IMR-90 (cell line): ENCODE measurements at regions not wholly inside any gene's neighbourhood (a gene's known extent, or its start where the extent isn't known, plus 50 kb on each side); places are given as distances from the start of the nearest gene placed in this dataset.

Experiments
- ATAC-seq: fragments of 200-7000 bp; cut with Tn5 transposase; 2 replicates; pipeline ENCODE4 v1.9.1; 2020; ENCODE audit warnings: low read depth, mild to moderate bottlenecking, moderate library complexity
- BruUV-seq: library from RNA; stranded (reverse); fragments of 400-500 nt; replicated peaks from 2 replicates; lab custom pipeline; 2021; lab: Mats Ljungman, UMichigan
- CTCF ChIA-PET: fragments of 300-600 bp; formaldehyde crosslinking; extraction: SDS; loops from one replicate; lab custom pipeline; 2021; ENCODE audit warnings: antibody characterized with exemption; lab: Yijun Ruan, JAX
- POLR2A ChIA-PET: fragments of 300-600 bp; sonication (Branson Sonifier 250); formaldehyde crosslinking; loops from one replicate; lab custom pipeline; 2022; ENCODE audit warnings: antibody characterized with exemption; ENCODE audit not compliant: unreplicated experiment; lab: Charles Lee
- DNase-seq: peaks from one replicate; pipeline ENCODE4 v3.0.0; 2013
- H2AFZ ChIP-seq: replicated peaks from 2 replicates; pipeline ENCODE3; 2013; ENCODE audit warnings: low read length, mild to moderate bottlenecking; ENCODE audit not compliant: poor library complexity
- H2AK5ac ChIP-seq: 2 replicates; pipeline ENCODE4 v1.6.1; 2013; ENCODE audit warnings: low read depth, low read length, inconsistent platforms
- H2AK9ac ChIP-seq: replicated peaks from 2 replicates; pipeline ENCODE3; 2013; ENCODE audit warnings: mild to moderate bottlenecking, low read depth, low read length, moderate library complexity; ENCODE audit not compliant: poor library complexity
- H2BK120ac ChIP-seq: 2 replicates; pipeline ENCODE4 v1.6.1; 2013; ENCODE audit warnings: low read depth, low read length, inconsistent platforms
- H2BK15ac ChIP-seq: 3 replicates; pipeline ENCODE4 v1.6.1; 2013; ENCODE audit warnings: low read depth, low read length, inconsistent platforms
- H2BK20ac ChIP-seq: 2 replicates; pipeline ENCODE4 v1.6.1; 2013; ENCODE audit warnings: low read depth, mild to moderate bottlenecking, inconsistent platforms, low read length, moderate library complexity
- H2BK5ac ChIP-seq: 2 replicates; pipeline ENCODE4 v1.6.1; 2013; ENCODE audit warnings: mild to moderate bottlenecking, low read depth, low read length, inconsistent platforms; ENCODE audit not compliant: poor library complexity, severe bottlenecking
- H3K14ac ChIP-seq: replicated peaks from 2 replicates; pipeline ENCODE4 v1.6.1; 2013; ENCODE audit warnings: low read depth, low read length, inconsistent platforms
- H3K18ac ChIP-seq: 2 replicates; pipeline ENCODE4 v1.6.1; 2013; ENCODE audit warnings: low read depth, low read length, control low read depth
- H3K23ac ChIP-seq: 2 replicates; pipeline ENCODE4 v1.6.1; 2013; ENCODE audit warnings: low read depth, low read length, inconsistent platforms
- H3K27ac ChIP-seq: 2 replicates; pipeline ENCODE4 v1.5.1; 2013; ENCODE audit warnings: mild to moderate bottlenecking, control low read depth, low read length; ENCODE audit not compliant: insufficient read depth
- H3K27me3 ChIP-seq: 2 replicates; pipeline ENCODE4 v1.6.1; 2013; ENCODE audit warnings: low read length; ENCODE audit not compliant: control insufficient read depth, insufficient read depth
- H3K36me3 ChIP-seq: 2 replicates; pipeline ENCODE4 v1.6.1; 2013; ENCODE audit warnings: low read length, mixed read lengths; ENCODE audit not compliant: control insufficient read depth, insufficient read depth
- H3K4ac ChIP-seq: 2 replicates; pipeline ENCODE4 v1.6.1; 2013; ENCODE audit warnings: low read depth, low read length, inconsistent platforms
- H3K4me1 ChIP-seq: 2 replicates; pipeline ENCODE4 v1.6.1; 2013; ENCODE audit warnings: low read length, mixed read lengths; ENCODE audit not compliant: control insufficient read depth, insufficient read depth
- H3K4me2 ChIP-seq: 2 replicates; pipeline ENCODE4 v1.6.1; 2013; ENCODE audit warnings: low read depth, mild to moderate bottlenecking, control low read depth, low read length, moderate library complexity
- H3K4me3 ChIP-seq: 2 replicates; pipeline ENCODE4 v1.5.1; 2013; ENCODE audit warnings: low read depth, mild to moderate bottlenecking, control low read depth, low read length, moderate library complexity; ENCODE audit not compliant: insufficient read depth
- H3K56ac ChIP-seq: 2 replicates; pipeline ENCODE4 v1.6.1; 2013; ENCODE audit warnings: low read length, inconsistent platforms; ENCODE audit not compliant: insufficient read depth; ENCODE audit errors: extremely low read depth
- H3K79me1 ChIP-seq, 2 experiments: 2 replicates each; pipeline ENCODE4 v1.6.1; 2013; ENCODE audit warnings: low read length in 2 of 2, inconsistent platforms in 1 of 2, low read depth in 1 of 2
- H3K9ac ChIP-seq: 2 replicates; pipeline ENCODE4 v1.6.1; 2013; ENCODE audit warnings: low read depth, low read length, control low read depth
- H3K9me1 ChIP-seq: 2 replicates; pipeline ENCODE4 v1.6.1; 2013; ENCODE audit warnings: low read length, inconsistent platforms; ENCODE audit not compliant: insufficient read depth
- H3K9me3 ChIP-seq: 2 replicates; pipeline ENCODE4 v1.6.1; 2013; ENCODE audit warnings: low read length; ENCODE audit not compliant: control insufficient read depth, insufficient read depth
- H4K20me1 ChIP-seq: 2 replicates; pipeline ENCODE4 v1.6.1; 2013; ENCODE audit warnings: low read length, inconsistent platforms; ENCODE audit not compliant: insufficient read depth
- H4K5ac ChIP-seq: 2 replicates; pipeline ENCODE4 v1.6.1; 2013; ENCODE audit warnings: mild to moderate bottlenecking, low read depth, low read length, control low read depth
- H4K8ac ChIP-seq, 2 experiments: 2 replicates each; pipeline ENCODE4 v1.6.1; 2013; ENCODE audit warnings: low read depth in 2 of 2, low read length in 2 of 2, control low read depth in 1 of 2, inconsistent platforms in 1 of 2
- H4K91ac ChIP-seq: 2 replicates; pipeline ENCODE4 v1.6.1; 2013; ENCODE audit warnings: low read depth, low read length, inconsistent platforms; ENCODE audit not compliant: insufficient read depth
- CEBPB ChIP-seq: IDR thresholded peaks from 2 replicates; pipeline ENCODE4 v1.6.1; 2012; ENCODE audit warnings: low read depth, low read length, improper control_type of control experiment
- CHD1 ChIP-seq: IDR thresholded peaks from 2 replicates; pipeline ENCODE4 v1.6.1; 2012; ENCODE audit warnings: low read depth, low read length, improper control_type of control experiment
- MAFK ChIP-seq: IDR thresholded peaks from 2 replicates; pipeline ENCODE4 v1.6.1; 2012; ENCODE audit warnings: low read depth, low read length, improper control_type of control experiment
- MAZ ChIP-seq: IDR thresholded peaks from 2 replicates; pipeline ENCODE4 v1.6.1; 2012; ENCODE audit warnings: low read depth, mild to moderate bottlenecking, low read length, improper control_type of control experiment, moderate library complexity, borderline replicate concordance
- MXI1 ChIP-seq: IDR thresholded peaks from 2 replicates; pipeline ENCODE4 v1.6.1; 2012; ENCODE audit warnings: low read depth, mild to moderate bottlenecking, low read length, moderate library complexity, borderline replicate concordance
- NFE2L2 ChIP-seq: fragments of 150-350 bp; IDR thresholded peaks from 2 replicates; pipeline ENCODE4 v1.6.1; 2016; ENCODE audit warnings: low read depth, mild to moderate bottlenecking, low read length
- RCOR1 ChIP-seq: IDR thresholded peaks from 2 replicates; pipeline ENCODE4 v1.6.1; 2012; ENCODE audit warnings: mild to moderate bottlenecking, low read length, improper control_type of control experiment; ENCODE audit not compliant: insufficient replicate concordance
- RFX5 ChIP-seq: IDR thresholded peaks from 2 replicates; pipeline ENCODE4 v1.8.0; 2012; ENCODE audit warnings: low read depth, mild to moderate bottlenecking, low read length, moderate library complexity
- dilution Hi-C: fragments of 300-500 bp; cut with HindIII; formaldehyde crosslinking; loops from one replicate; pipeline ENCODE4 v1.14.3; 2018; ENCODE audit warnings: low sequenced_read_pairs; ENCODE audit not compliant: unreplicated experiment
- in situ Hi-C: fragments of 300-500 bp; cut with MboI; formaldehyde crosslinking; loops from 3 replicates; pipeline ENCODE4 v1.14.3; 2019; ENCODE audit warnings: low sequenced_read_pairs, inconsistent platforms, mixed read lengths
- intact Hi-C: fragments of 100-400 bp; cut with micrococcal nuclease; formaldehyde crosslinking; loops from 2 replicates; pipeline ENCODE4 v1.10.0; 2022

DNA sequence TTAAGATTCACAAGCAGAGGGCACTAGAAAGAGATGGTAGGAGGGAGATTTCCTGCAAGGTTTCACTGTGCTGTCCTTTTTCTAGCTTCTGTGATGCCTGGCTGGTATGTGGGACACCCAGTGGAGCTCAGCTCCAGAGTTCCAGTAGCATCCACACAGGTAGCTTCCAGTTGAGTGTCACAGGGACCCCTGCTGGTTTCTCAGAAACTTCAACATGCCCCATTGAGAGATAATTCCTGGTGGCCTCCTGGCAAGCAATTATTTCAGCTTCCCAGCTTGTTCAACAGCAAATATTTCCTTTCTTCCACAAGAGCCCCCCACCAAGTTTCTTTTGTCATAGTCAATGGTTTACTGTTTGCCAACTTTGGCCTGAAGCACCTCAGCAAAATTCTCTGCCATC lies 858.7 kb downstream of the REEP3 start:
- ChIA-PET POLR2A (no interaction called here), CTCF (no interaction called here)
- Histone ChIP-seq H3K56ac (no peak overlapping the region), H2BK20ac (no peak overlapping the region), H3K14ac (no peak overlapping the region), H2AK5ac (no peak overlapping the region), H2AK9ac (no peak overlapping the region), H3K9ac (no peak overlapping the region), H2AFZ (no peak overlapping the region), H4K8ac (no peak overlapping the region), H3K9me3 (no peaks in the 10 kb centered on the region), H4K5ac (no peak overlapping the region), H3K79me1 (no peaks in the 10 kb centered on the region), H2BK120ac (no peak overlapping the region), H3K4me3 (no peak overlapping the region), H3K18ac (no peak overlapping the region), H3K9me1 (no peaks in the 10 kb centered on the region), H2BK5ac (no peak overlapping the region), H3K36me3 (no peaks in the 10 kb centered on the region), H4K91ac (no peak overlapping the region), H3K4ac (no peak overlapping the region), H3K23ac (no peak overlapping the region), H3K27me3 (no peaks in the 10 kb centered on the region), H3K4me2 (no peak overlapping the region), H3K4me1 (no peaks in the 10 kb centered on the region), H2BK15ac (no peak overlapping the region), H4K20me1 (no peaks in the 10 kb centered on the region), H3K27ac (no peak overlapping the region)
- dilution Hi-C loops (no loop called here), intact Hi-C loops (no loop called here), in situ Hi-C loops (no loop called here)
- ATAC-seq (no peak), DNase-seq (no peak)
- no peak for TF ChIP-seq MXI1
- TF ChIP-seq CEBPB = no peak
- no peak for TF ChIP-seq NFE2L2
- no peak for TF ChIP-seq CHD1
- TF ChIP-seq RCOR1 = no peak
- no peak for TF ChIP-seq MAZ
- TF ChIP-seq MAFK = no peak
- no peak for TF ChIP-seq RFX5
- no TSS peak for BruUV-seq
